GM18502 (cell line): ENCODE measurements at regions not wholly inside any gene's neighbourhood (a gene's known extent, or its start where the extent isn't known, plus 50 kb on each side); places are given as distances from the start of the nearest gene placed in this dataset.
"Not testable (repeated sequence)": the region's sequence is repeated elsewhere in the genome, so short reads cannot be mapped to it uniquely, and the experiment has no call there.

Experiments
- ATAC-seq: cut with Tn5 transposase; IDR thresholded peaks from one replicate; pipeline ENCODE4 v1.9.1; 2021; ENCODE audit warnings: mild to moderate bottlenecking; ENCODE audit not compliant: unreplicated experiment, poor library complexity

DNA sequence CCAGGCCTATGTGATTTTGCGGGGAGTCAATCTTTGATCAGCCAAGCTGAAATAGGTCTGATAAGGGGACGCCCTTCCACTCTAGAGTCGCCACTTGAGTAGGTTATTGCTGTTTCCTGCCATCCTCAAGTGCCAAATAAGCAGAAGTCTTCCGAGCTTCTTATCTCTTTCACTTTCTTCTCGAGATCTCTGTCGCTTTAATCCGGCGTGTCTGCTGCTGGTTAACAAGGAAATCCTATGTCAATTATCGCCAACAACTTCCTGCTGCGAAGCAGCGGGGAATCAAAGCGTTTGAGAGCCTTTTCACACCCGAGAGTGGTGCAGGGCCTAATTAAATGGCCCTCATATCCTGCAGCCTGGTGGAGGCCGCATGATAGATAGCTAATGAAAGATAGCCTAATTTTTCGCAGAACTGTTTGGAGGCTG lies 215.9 kb downstream of the RAB11FIP2 start:
- no peak for ATAC-seq

DNA sequence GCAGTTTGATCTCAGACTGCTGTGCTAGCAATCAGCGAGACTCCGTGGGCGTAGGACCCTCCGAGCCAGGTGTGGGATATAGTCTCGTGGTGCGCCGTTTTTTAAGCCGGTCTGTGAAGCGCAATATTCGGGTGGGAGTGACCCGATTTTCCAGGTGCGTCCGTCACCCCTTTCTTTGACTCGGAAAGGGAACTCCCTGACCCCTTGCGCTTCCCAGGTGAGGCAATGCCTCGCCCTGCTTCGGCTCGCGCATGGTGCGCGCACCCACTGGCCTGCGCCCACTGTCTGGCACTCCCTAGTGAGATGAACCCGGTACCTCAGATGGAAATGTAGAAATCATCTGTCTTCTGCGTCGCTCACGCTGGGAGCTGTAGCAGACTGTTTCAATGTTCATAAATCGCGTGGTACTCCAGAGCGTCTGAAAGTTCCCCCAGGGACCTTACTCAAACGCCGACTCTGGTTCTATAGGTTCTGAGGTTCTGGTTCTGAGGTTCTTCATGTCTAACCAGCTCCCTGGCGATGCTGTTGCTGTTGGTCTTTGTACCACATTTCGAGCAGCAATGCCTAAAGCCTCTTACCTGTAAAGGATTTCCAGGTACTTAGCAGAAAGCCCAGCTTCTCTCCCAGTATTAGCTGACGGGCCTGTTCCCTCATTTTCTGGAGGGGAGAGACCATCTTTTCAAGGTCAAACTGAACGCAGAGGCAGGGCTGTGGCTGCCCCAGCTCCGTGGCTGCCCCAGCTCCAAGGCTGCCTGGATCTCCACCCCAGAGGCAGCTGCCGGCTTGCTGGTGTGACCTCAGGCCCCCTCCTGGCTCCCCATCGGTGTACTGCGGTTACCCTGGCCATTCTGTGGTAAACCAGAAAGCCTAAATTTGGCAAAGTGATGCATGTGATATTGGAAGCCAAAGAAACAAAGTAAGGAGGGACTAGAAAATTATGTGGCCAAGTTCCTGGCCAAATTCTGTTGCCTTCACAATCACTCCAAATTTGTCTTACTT lies 207.9 kb downstream of the RAB11FIP2 start:
- ATAC-seq: not testable (repeated sequence)

DNA sequence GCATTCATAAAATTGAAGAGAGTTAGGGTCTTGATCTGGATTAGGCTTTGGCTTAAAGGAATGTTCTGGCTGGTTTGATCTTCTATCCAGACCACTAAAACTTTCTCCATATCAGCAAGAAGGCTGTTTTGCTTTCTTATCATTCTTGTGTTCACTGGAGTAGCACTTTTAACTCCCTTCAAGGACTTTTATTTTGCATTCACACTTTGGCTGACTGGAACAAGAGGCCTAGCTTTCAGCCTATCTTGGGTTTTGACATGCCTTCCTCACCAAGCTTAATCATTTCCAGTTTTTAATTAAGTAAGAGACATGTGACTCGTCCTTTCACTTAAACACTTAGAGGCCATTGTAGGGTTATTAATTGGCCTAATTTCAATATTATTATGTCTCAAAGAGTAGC lies 190.3 kb downstream of the RAB11FIP2 start:
- not testable (repeated sequence) for ATAC-seq

DNA sequence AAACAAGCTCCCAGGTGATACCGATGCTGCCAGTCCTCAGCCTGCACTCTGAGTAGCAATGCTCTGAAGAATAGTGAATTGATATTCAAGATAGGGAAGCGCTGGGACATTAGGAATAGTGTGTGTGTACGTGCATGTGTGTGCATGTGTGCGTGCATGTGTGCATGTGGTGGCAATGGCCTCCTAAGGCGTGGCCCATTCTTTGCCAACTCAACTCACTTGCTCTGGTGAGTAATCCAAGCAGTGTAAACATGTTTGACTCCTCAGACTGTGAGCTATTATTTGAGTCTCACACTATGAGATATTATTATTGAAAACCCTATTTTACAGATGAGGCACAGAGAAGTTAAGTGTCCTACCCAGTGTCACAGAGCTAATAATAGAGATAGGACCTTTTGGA lies 186.6 kb downstream of the RAB11FIP2 start:
- no peak for ATAC-seq

DNA sequence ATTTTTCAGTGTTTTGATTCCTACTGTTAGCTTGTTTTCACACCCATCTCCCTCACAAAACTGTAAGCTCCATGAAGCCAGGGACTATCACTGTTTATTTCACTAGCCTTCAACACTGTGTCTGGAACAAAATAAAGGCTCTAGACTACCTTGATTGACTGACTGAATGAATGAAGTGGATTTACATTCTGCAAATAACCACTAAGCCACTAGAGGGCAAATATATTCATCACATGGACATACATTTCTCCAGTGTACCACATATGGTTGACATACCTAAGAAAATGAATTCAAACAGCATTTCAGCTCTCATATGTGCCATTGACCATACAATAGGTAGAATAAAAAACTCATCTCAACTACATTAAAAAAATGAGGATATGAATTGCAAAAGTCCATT lies 185.9 kb downstream of the RAB11FIP2 start:
- no peak for ATAC-seq

DNA sequence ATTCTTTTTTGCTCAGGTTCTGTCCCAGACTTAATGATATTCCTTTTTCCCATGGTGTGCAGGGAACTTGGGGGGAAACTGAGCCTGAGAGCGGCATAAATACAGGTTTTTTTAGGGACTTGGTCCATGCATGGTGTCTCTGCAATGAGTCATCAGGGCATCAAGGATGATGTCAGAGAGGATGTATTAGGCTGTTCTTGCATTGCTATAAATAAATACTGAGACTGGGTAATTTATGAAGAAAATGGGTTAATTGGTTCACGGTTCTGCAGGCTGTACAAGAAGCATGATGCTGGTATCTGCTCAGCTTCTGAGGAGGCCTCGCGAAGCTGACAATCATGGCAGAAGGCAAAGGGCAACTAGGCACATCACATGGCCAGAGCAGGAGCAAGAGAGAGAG lies 185.4 kb downstream of the RAB11FIP2 start:
- ATAC-seq: no peak

DNA sequence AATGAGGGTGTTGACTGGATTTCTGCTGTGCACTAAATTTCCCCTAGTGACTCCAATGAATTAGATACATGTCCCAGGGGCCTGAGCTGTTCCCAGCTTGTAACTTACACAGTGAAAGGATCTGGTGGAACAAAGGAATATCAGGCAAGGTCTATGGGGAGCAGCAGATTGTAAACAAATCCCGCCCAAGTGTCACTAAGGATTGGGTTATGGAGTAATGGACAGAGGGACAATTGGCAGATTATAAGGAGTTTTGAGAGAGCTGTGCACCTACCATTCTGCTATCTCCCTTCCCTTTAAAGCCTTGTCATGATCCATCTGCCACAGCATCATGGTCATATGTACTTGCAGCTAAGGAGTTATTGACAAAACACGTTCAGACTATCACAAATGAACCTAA lies 183.0 kb downstream of the RAB11FIP2 start:
- no peak for ATAC-seq

DNA sequence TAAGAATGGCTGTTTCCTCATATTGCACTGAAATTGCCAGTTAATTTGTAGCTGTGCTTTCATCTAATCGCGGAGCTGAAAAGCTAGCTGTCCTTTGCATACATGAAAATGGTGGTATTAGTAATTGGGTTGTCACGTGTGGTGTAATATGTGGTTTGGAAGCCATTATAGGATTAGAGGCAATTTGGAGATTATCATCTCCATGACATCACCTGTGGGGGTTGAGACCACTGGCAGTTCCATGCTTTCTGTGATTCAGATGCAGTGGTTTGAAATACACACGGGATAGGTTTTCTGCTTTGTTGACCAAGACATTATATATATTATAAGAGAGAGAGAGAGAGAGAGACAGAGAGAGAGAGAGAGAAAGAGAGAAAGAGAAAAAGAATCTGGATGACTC lies 180.8 kb downstream of the RAB11FIP2 start:
- no peak for ATAC-seq

DNA sequence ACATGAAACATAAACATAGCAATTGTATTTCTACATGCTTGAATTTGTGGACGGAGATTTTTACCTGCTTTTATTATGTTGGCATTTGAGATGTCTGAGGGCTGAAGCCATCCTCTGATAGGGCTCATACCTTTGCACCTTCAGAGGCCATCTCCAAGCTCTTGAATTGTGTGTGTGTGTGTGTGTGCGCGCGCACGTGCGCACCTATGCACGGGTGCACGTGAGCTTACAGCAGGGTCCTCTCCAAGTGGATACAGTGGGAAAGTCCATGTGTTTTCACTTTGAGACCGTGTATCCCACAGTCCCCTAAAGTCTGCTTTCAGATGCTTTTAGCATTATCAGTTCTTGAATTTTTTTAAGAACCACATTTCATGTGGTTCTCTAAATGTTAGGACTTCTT lies 178.6 kb downstream of the RAB11FIP2 start:
- ATAC-seq: no peak

DNA sequence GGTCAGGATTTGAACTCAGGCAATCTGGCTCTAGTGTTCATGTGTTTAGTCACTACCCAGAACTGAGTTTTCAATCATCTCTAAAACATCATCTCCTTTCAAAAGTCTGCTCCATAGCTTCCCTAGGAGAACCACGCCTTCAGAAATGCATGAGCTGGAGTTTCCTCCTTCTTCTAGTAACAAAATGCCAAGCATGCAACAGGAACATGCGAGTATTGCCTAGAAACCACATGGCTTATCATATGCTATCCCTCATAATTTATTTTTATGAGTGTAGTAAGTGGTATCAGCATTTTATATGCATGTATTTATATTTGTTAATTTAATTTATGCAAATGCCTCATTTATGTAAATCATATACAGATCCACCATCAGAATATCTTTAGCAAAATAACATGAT lies 170.9 kb downstream of the RAB11FIP2 start:
- ATAC-seq: no peak

DNA sequence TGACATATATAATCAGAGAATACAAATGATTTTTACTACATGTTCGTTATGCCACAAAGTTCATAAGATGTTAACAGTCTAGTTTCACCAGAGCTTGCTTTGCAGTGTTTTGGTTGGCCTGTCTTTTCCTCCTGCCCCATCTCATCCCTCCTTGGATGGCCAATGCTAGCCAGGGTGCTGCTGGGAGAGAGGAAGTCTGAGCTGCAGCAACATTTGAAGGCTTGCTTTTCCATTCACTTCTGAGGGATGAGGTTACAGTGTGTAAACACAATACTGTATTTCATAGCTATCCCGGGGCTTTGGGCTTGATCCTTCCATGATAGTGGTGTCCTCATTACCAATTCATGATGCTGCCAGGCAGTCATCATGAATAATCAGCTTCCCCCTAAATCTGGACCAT lies 170.5 kb downstream of the RAB11FIP2 start:
- ATAC-seq: no peak

DNA sequence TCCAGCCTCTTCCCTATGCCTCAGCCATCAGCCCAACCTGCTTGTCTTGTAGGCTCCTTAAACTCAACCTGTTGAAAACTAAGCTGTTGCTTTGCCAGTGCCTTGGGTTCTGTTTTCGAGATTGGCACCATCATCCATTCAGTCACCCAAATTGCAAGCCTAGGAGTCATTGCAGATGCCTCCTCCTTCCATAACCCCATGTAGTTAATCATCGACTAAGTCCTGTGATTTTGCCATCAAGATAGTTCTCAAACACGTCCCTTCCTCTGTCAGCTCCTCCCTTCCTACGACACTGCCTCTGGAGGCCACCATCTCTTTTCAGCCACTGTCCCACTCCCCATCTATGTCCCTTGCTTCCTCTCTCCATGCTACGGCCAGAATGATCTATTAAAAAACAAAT lies 168.1 kb downstream of the RAB11FIP2 start:
- no peak for ATAC-seq

DNA sequence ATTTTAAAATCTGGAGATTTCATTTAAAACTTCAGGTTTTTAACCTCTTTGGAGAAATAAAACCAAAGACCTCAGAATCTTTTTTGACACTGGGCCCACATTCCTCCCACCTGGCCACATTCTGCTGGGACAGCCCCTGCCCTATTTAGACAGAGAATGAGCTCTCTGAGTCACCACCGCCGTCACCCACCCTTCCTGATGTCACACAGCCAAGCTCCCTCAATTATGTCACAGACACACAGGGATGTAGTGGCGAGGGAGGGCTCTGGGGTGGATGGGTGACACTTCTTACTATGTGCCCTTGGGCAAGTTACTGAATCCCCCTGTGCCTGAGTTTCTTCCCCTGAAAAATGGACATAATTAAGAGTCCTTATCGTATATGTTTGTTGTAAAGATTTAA lies 162.6 kb downstream of the RAB11FIP2 start:
- ATAC-seq: no peak

DNA sequence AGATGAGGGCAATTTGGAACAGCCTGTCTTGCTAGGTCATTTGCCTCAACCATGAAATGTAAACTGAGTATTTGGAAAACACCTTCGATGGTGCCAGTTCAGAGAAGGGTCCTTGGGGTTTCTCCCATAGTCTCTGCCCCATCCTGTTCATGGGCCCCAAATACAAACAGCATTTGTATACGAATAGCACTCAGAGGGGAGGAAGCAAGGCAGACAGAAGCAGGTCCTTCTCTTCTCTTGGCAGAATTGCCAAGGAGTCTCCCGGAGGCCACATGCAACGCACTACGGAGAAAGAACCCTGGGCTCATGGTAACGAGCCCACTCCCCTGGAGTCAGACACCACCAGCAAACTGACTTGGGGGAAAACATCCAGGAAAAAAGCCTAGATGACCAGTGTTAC lies 162.1 kb downstream of the RAB11FIP2 start:
- no peak for ATAC-seq

DNA sequence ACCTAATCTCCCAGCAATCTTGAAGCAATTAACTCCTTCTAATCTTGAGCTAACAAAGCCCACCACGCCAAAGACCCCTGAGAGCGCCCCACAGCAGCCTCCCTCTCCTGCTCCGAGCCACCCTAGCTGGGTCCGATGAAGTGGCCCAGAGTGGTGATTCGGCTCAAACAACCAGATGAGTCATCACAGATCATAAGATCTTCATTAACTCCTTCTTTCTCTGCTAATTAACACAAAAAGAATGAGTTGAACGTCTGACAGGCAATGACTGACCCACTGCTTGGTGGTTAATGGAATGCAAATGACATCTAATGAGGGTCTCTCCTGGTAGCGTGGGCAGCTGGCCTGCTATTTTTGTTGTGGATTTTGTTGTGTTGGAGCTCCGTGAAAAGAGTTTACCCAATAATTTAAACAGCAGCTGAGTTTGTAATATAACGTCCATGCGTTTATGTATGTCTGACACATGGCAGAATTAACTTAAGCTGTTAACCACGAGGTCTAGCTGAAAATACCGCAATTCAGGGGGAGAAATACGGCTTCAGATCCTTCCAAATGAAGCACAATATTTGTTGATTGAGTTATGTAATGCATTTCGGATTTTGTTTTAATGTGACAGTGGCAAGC lies 161.4 kb downstream of the RAB11FIP2 start:
- ATAC-seq: no peak

DNA sequence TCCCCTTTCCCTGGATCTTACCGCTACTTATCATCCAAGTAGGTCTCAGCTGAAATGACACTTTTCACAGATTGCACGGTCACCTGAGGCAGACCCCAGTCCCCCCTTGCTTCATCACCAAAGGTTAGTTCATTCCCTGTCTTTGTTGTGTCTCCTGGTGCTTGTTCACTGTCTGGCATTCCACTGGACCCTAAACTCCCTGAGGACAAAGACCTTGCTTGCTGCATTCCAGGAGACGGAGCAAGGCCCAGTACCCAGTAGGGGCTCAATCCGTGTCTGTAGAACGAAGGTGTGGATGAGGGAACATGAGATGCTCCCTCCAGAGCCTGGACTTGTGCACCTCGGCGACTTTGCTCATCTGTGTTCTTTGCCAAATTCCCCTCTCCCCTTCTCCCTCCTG lies 160.0 kb downstream of the RAB11FIP2 start:
- no peak for ATAC-seq

DNA sequence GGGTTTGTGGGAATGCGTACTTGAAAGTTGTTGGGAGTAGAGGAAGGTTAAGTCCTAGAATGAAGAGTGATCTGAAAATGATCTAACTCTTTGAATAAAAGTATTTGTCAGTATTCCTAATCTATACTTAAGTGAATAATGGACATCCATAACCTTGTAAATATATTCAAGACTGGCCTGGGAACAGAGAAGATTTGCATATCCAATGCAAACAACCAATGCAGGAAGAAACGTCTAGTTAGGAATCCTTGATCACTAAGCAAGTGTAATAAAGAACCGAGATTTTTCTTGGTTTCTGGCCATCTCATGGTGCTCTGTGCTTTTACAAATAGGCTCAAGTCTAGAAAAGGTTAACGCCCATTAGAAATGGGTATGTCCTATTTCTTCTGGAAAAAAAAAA lies 157.1 kb downstream of the RAB11FIP2 start:
- no peak for ATAC-seq

DNA sequence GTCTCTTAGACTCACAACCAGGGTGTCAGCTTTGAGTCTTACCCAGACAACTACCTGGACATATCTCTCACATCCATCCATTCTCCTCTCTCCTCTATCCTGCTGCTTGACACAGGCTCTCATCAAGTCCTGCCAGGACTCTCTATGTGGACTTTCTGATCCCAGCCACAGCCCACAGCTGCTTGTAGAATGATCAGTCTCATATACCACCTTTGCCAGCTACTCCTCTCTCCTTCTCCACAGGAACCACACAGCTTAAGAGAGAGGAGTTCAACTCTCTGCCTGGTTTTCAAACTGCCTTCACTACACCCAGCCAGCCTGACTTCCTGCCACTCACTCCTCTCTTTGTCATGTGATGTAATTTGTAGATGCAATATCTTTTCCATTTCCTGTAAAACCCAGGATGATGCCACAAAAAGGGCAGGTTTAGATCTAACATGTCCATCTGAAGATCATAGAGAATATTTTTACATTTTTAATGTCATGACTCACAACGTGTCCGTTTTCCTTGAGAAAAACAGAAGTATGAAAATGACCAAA lies 154.0 kb downstream of the RAB11FIP2 start:
- no peak for ATAC-seq

DNA sequence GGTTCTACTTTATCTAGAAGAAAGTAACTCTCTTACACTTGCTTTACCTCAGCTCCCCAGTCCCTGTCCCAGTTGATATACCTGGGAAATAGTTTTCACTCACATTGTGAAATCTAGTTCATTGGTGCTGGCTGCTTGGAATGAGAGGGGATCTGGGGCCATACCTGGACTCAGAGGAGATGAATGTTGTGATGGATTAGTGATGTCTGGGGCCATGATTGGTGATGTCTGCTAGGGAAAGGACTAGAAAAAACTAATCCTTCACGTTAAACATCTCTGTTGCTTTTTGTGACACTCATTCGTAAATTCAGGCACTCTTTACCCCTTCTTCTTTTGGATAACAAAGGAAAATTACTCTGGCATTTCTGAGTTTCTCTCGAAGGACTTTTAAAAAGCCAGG lies 152.4 kb downstream of the RAB11FIP2 start:
- ATAC-seq: no peak

DNA sequence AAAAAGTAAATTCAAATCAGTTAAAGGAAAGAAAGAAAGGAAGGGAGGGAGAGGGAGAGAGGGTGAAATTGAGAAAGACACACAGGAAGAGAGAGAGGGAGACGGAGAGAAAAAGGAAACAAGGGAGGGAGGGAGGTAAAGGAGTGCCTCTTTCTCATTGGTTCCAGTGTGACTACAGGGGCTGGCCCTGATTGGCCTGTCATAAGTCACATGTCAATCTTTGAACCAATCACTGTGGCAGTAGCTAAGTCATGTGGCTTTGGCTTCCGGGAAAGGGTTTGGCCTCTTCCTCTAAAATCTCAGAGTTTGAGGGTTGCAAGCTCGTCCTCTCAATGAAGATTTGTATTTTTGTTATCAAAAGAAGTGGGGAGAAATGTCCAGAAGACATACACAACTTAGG lies 150.2 kb downstream of the RAB11FIP2 start:
- no peak for ATAC-seq

DNA sequence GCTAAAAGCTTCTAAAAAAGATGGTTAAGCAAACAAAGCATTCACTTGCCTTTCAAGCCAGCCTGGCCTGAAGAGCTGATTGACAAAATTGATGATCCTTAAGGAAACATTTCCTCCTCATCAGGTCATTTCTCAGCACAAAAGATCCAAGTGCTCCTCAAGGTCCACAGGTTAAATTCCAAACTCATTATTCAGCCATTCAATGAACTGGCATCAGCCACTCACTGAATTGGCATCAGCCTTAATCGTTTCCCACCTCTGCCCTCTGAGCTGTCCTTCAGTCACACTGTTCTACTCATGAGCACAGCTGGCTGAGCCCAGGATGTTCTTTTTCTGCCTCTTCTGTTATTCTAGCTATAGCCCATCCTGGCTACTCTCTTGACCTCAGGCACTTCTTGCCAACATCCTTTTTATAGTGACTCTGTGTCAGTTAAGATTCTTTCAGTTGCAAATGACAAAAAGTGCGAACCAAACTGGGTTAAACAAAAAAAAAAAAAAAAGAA lies 147.5 kb downstream of the RAB11FIP2 start:
- ATAC-seq: no peak
